Stimulated activated CD4-positive, alpha-beta T cell treated with anti-CD3 and anti-CD28 coated beads, Interleukin-4, amount 100 ng/mL, for 4 hours (primary cell): ENCODE measurements at regions not wholly inside any gene's neighbourhood (a gene's known extent, or its start where the extent isn't known, plus 50 kb on each side); places are given as distances from the start of the nearest gene placed in this dataset.
"Not testable (repeated sequence)": the region's sequence is repeated elsewhere in the genome, so short reads cannot be mapped to it uniquely, and the experiment has no call there.

Experiments used
- DNase-seq, 2 experiments: peaks; one replicate each; pipeline ENCODE4 v3.0.0-alpha.2; 2020

- DNase-seq: no peak
Measured at GRCh38 chr5:127133071-127133470, 59.8 kb upstream of the C5orf63 start.

DNA sequence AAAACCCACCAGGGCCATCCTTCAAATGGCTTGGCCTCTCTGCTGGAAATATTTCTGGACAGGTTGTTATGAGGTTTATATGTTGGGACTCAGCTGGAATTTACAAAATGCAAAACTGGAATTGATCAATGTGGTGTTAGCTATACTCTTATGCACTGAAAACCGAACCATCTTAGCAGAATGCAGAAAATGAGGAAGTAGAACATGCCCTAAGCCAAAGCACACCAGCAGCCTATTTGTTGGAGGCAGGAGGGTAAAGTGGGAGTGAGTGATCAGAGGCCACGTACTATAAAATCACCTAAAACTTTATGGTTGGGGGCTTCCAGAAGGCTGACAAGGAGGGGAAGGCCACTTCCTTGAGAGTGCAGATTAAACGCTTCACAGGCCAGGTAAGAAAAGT is 63.6 kb upstream of the C5orf63 start:
- DNase-seq: no peak

GRCh38 chr5:127143722-127144121 is 70.4 kb upstream of the C5orf63 start:
- no peak for DNase-seq

GRCh38 chr5:127153031-127153430 is 79.7 kb upstream of the C5orf63 start:
- no peak for DNase-seq

DNA sequence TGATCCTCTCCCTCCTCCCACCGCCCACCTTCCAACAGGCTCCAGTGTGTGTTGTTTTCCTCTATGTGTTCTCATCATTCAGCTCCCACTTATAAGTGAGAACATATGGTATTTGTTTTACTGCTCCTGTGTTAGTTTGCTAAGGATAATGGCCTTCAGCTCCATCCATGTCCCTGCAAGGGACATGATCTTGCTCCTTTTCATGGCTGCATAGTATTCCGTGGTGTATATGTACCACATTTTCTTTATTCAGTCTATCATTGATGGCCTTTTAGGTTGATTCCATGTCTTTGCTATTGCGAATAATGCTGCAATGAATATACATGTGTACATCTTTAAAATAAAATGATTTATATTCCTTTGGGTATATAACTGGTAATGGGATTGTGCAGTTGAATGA is 80.2 kb upstream of the C5orf63 start:
- no peak for DNase-seq

GRCh38 chr5:127163750-127164149 is 90.4 kb upstream of the C5orf63 start:
- no peak for DNase-seq

GRCh38 chr5:127170918-127171600 is 97.8 kb upstream of the C5orf63 start:
- no peak for DNase-seq

DNA sequence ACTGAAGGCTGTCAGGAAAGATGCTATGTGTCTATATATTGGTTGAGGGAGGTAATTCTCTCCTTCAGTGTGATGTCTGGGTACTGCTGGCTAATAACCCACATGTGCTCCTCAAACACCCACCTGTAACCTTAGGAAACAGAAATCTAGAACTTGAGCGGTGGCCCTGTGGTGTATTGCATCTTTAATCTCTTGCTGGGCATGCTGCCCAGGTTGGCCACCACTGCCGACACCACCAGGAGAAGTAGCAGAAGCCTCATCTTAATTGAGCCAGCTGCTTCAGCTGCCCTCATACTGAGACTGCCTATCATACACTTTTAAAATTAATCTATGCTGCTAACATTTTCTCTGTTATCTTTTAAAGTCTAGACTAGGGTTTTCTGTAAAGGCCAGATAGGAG is 103.5 kb upstream of the C5orf63 start:
- no peak for DNase-seq

GRCh38 chr5:127182631-127183030 is 108.0 kb upstream of the MEGF10 start:
- DNase-seq: not testable (repeated sequence)

GRCh38 chr5:127183332-127183731 is 107.3 kb upstream of the MEGF10 start:
- DNase-seq: no peak

DNA sequence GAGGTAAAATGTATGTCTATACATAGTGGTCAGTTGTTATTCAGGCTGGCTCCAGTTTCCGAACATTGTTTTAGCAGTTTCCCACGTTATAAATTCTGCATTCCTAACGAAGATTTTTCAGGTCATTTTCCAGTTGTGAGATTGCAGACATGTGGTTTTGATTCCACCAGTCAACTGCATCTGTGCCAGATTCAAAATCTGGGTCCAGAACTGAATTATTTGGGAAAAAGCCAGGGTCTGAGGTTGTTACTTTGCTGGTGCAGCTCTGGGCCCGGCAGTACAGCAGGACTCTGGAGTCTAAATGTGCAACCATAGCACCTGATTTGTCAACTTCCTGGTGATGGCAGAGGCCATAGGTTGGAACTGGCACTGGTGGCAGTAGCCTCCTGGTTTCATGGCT is 105.7 kb upstream of the MEGF10 start:
- DNase-seq: no peak

DNA sequence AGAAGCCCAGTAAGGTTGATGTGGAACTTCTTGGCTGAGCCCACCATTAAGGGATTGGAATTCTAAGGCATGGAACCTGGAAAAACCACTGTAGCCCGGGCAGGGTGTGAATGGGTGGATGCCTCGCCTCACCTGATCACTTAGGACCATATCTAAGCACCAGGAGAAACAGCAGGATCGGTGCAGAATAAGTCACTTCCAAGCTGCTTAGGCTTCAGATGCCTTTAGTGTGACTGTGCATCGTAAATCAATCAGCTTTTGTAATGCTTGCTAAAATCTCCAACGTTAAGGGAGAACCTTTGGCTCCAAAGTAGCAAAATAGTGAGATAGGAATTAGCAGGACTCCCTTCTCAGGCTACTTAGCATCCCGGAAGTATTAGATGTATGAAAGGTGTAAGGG is 103.9 kb upstream of the MEGF10 start:
- no peak for DNase-seq

- DNase-seq: no peak
Measured at GRCh38 chr5:127187706-127188105, 102.9 kb upstream of the MEGF10 start.

GRCh38 chr5:127192150-127192549 is 98.4 kb upstream of the MEGF10 start:
- DNase-seq: no peak

DNA sequence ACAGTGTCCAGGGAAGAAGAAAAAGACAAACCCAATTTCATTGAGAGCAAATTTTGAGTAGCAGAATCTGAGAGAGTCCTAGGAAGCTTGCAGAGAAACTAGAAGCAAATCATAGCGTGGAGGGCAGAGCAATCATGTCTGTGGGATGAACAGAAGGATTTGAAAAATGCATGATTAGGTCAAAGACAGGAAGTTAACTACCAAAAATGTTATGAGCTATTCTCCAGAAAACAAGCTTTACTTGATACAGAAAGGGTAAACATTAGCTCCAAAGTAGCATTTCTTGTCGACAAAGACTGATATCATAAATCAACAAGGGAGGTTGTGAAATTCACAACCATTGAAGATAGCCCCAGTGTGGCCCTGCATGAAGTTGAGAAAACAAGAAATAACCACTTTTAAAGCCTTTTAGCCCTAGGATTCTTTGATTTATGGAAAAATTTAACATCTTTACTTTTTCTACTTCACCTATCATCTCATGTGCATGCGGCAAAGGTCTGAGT is 97.7 kb upstream of the MEGF10 start:
- no peak for DNase-seq

GRCh38 chr5:127196042-127196441 is 94.6 kb upstream of the MEGF10 start:
- DNase-seq: no peak

GRCh38 chr5:127197402-127198167 is 93.0 kb upstream of the MEGF10 start:
- not testable (repeated sequence) for DNase-seq

GRCh38 chr5:127202738-127203137 is 87.9 kb upstream of the MEGF10 start:
- not testable (repeated sequence) for DNase-seq

GRCh38 chr5:127203818-127204217 is 86.8 kb upstream of the MEGF10 start:
- no peak for DNase-seq

DNA sequence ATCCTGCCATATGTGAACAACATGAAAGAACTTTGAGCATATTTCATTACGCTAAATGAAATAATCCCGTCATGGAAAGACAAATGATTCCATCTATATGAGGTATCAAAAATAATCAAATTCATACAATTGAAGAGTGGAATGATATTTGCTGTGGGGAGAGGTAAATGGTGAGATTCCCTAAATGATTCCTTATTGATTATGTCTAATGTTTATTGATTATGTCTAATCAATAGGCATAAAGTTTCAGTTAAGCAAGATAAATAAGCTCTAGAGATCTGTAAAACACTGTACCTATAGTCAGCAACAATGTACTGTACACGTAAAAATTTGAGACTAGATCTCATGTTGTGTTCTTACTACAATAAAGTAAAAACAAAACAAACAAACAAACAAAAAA is 85.4 kb upstream of the MEGF10 start:
- DNase-seq: no peak

DNA sequence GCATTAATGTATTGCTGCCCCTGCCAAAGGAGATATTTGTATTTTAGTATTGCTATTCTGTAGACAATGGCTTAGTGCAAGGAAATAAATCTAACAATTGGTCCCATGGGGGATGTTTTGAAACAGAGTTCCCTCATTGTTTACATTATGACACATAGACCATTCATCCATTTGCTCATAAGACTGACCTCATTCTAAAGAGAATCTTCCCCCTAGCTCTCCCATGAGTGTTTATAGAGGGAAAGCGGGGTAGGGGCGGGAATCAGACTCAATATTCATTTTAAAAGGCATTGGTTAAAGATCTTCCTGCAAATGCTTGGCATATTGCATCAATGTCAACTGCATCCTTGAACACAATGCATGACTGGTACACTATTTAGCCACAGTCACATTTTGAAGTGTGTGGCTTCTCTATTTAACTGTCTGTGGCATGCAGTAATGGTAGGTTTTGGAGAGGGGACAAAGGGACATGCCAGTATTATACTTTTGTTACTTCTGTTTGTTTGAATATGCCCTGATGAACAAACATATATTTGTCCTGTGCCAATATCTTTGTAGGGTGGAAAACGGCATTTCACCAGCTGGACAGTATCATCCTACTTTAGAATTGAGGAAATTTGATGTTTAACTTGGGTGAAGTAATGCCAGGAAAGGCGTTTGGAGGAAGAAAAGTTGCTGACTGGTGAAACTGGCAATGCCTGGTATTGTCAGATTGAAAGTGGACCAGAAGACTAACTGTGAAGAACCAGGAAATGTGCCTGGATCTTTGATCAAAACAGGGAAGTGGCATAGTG is 84.1 kb upstream of the MEGF10 start:
- DNase-seq: no peak

- DNase-seq: no peak
Measured at GRCh38 chr5:127210042-127210441, 80.6 kb upstream of the MEGF10 start.

GRCh38 chr5:127213231-127213630 is 77.4 kb upstream of the MEGF10 start:
- no peak for DNase-seq

DNA sequence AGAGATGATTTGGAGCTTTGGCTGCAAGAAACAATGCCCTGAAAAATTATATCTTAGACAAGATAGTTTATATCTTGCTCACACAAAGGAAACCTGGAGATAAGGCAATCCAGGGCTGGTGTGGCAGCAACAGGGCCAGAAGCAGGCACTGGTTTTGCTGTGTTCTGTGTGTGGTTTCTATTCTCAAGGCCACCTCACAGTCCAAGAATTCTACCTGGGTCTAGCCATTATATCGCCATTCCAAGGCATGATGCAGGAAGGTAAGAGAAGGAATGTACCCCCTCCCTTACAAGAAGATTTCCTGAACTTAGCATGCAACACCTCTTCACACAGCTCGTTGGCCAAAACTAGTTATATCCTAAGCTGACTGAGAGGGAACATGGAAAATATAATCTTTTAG is 74.5 kb upstream of the MEGF10 start:
- no peak for DNase-seq
